GM23248 (cell line): ENCODE measurements at regions not wholly inside any gene's neighbourhood (a gene's known extent, or its start where the extent isn't known, plus 50 kb on each side); places are given as distances from the start of the nearest gene placed in this dataset.

ENCODE experiments used
- DNase-seq: peaks from one replicate; pipeline ENCODE4 v3.0.0-alpha.2; 2015
- H2AFZ ChIP-seq: fragments of 200-600 bp; sonication (generic); 2 replicates; pipeline ENCODE4 v1.6.1; 2016; ENCODE audit warnings: antibody characterized with exemption
- H3F3A ChIP-seq: fragments of 200-600 bp; sonication (generic); 2 replicates; pipeline ENCODE4 v1.6.1; 2016; ENCODE audit warnings: mild to moderate bottlenecking, antibody characterized with exemption, mixed run types; ENCODE audit not compliant: insufficient read depth
- H3K27ac ChIP-seq: fragments of 200-600 bp; sonication (generic); 2 replicates; pipeline ENCODE4 v1.5.1; 2016; ENCODE audit warnings: mild to moderate bottlenecking
- H3K27me3 ChIP-seq: fragments of 200-600 bp; sonication (generic); replicated peaks from 2 replicates; pipeline ENCODE4 v1.6.1; 2016; ENCODE audit warnings: mild to moderate bottlenecking; ENCODE audit not compliant: insufficient read depth
- H3K36me3 ChIP-seq: fragments of 200-600 bp; sonication (generic); 2 replicates; pipeline ENCODE4 v1.6.1; 2016; ENCODE audit warnings: low read depth, mild to moderate bottlenecking
- H3K4me1 ChIP-seq: fragments of 200-600 bp; sonication (generic); 2 replicates; pipeline ENCODE4 v1.6.1; 2016; ENCODE audit warnings: mild to moderate bottlenecking; ENCODE audit not compliant: insufficient read depth
- H3K4me2 ChIP-seq: fragments of 200-600 bp; sonication (generic); one replicate; pipeline ENCODE4 v1.6.1; 2016; ENCODE audit warnings: mild to moderate bottlenecking; ENCODE audit not compliant: unreplicated experiment
- H3K4me3 ChIP-seq: fragments of 200-600 bp; sonication (generic); 2 replicates; pipeline ENCODE4 v1.5.1; 2016; ENCODE audit warnings: mild to moderate bottlenecking
- H3K79me2 ChIP-seq: fragments of 200-600 bp; sonication (generic); 2 replicates; pipeline ENCODE4 v1.6.1; 2016; ENCODE audit warnings: mild to moderate bottlenecking; ENCODE audit not compliant: insufficient read depth
- H3K9ac ChIP-seq: fragments of 200-600 bp; sonication (generic); 2 replicates; pipeline ENCODE4 v1.6.1; 2016; ENCODE audit warnings: mild to moderate bottlenecking
- H3K9me2 ChIP-seq: fragments of 200-600 bp; sonication (generic); 2 replicates; pipeline ENCODE4 v1.6.1; 2016; ENCODE audit warnings: mixed run types, mild to moderate bottlenecking, moderate library complexity; ENCODE audit not compliant: insufficient read depth
- H3K9me3 ChIP-seq: fragments of 200-600 bp; sonication (generic); one replicate; pipeline ENCODE4 v1.6.1; 2017; ENCODE audit warnings: low read depth
- H4K20me1 ChIP-seq: fragments of 200-600 bp; sonication (generic); 2 replicates; pipeline ENCODE4 v1.6.0; 2016; ENCODE audit not compliant: insufficient read depth
- EZH2 ChIP-seq: fragments of 200-600 bp; sonication (generic); IDR thresholded peaks from 2 replicates; pipeline ENCODE4 v1.6.1; 2018; ENCODE audit warnings: antibody characterized with exemption, mild to moderate bottlenecking; ENCODE audit not compliant: insufficient read depth, poor library complexity, severe bottlenecking
- EZH2phosphoT487 ChIP-seq: fragments of 200-600 bp; sonication (generic); IDR thresholded peaks from 2 replicates; pipeline ENCODE4 v1.6.1; 2018; ENCODE audit warnings: antibody characterized with exemption, moderate library complexity, mild to moderate bottlenecking, low read depth; ENCODE audit not compliant: insufficient read depth
- WGBS, 2 experiments: methylation state at CpG; one replicate each; pipeline ENCODE4 v1.1.6; 2015 to 2017; ENCODE audit warnings: low lambda C conversion rate in 2 of 2, low coverage in 1 of 2; ENCODE audit errors: missing lambda C conversion rate in 2 of 2; 5-methylcytosine and 5-hydroxymethylcytosine counted together
- in situ Hi-C: fragments of 300-500 bp; cut with MboI; formaldehyde crosslinking; loops from 2 replicates; pipeline ENCODE4 v1.15.0; 2020

DNA sequence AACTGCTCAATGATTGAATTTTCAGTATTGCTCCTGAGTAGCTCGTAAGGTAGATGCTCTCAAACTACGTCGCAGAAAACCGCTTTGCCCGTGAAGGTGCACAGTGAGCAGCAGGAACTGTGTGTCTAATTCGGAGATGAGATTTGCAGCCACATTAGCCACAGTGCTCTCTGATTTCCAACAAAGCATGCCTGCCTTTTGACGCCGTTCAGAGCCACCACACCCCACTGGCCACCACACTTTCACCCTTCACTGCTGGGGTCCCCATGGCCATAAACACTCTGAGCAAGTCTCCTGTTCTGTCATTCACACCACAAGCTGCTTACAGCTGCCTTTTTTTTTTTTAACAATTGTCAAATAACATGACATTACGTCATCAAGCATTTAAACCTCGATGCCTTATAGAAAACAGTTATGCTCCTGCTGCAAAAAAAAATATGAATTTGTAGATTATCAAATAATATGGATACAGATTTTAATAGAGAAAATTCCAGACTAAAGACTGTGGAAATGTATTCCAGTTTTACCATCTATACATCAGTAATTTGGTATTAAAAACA lies 578.8 kb upstream of the PFKP start:
- Histone ChIP-seq H3K4me2 (no peak overlapping the region), H3K79me2 (no peaks in the 10 kb centered on the region), H3F3A (no peaks in the 10 kb centered on the region), H3K9me3 (no peaks in the 10 kb centered on the region), H3K27ac (no peak overlapping the region), H4K20me1 (no peaks in the 10 kb centered on the region), H3K27me3 (no peaks in the 10 kb centered on the region), H3K9ac (no peak overlapping the region), H3K4me1 (no peaks in the 10 kb centered on the region), H2AFZ (no peak overlapping the region), H3K4me3 (no peak overlapping the region), H3K9me2 (no peaks in the 10 kb centered on the region), H3K36me3 (no peaks in the 10 kb centered on the region)
- DNase-seq = no peak
- in situ Hi-C loops = no loop called here
- whole genome bisulfite sequencing, 2 experiments = 23 to 33% methylated on average over 10 of the region's 10 CpGs
- TF ChIP-seq EZH2 (no peak), EZH2phosphoT487 (no peak)

DNA sequence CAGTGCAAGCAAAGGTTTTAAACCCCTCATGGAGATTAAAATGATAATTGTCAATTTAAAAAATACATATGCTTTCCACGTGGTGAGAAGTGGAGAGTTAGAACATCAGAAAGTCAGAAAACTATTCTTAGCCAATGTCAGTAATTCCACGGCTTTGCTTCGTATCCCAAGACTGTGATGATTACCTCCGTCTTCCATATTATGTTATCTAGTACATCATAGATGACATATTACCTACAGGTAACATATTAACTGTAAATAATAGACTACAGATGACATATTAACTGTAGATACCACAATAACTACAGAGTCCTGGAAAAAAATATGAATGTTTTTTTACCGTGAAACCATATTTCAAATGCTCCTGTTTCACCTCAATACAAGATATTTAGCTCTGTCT lies 579.4 kb upstream of the PFKP start:
- no peaks in the 10 kb centered on the region for H4K20me1 ChIP-seq
- in situ Hi-C loops = no loop called here
- no peak for TF ChIP-seq EZH2phosphoT487
- TF ChIP-seq EZH2 = no peak
- H3K36me3 ChIP-seq = no peaks in the 10 kb centered on the region
- H3K9me2 ChIP-seq = no peaks in the 10 kb centered on the region
- H3K27ac ChIP-seq = no peak overlapping the region
- no peaks in the 10 kb centered on the region for H3K79me2 ChIP-seq
- no peaks in the 10 kb centered on the region for H3K4me1 ChIP-seq
- no peak overlapping the region for H3K4me3 ChIP-seq
- H3K9me3 ChIP-seq = no peaks in the 10 kb centered on the region
- no peak overlapping the region for H3K9ac ChIP-seq
- H2AFZ ChIP-seq = no peak overlapping the region
- H3F3A ChIP-seq = no peaks in the 10 kb centered on the region
- H3K27me3 ChIP-seq = no peaks in the 10 kb centered on the region
- WGBS, 2 experiments = 4 to 5% methylated on average over 5 of the region's 5 CpGs
- H3K4me2 ChIP-seq = no peak overlapping the region
- DNase-seq = no peak

DNA sequence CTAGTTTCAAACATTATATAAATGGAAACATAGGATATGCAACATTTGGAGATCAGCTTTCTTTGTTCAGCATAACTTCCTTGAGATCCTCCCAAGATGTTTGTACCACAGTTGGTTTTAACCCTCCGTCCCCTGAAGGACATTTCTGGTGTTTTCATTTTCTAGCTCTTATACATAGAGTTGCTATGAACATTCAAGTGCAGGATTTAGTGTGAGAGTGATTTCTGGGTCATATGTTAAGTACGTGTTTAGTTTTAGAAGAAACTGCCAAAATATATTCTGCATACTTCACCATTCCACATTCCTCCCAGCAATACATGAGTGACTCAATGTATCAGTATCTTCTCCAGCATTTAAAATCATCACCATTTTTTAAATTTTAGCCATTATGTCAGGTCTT lies 588.7 kb upstream of the PFKP start:
- Histone ChIP-seq H3K9ac (no peak overlapping the region), H3K4me1 (no peaks in the 10 kb centered on the region), H3K36me3 (no peaks in the 10 kb centered on the region), H3F3A (no peaks in the 10 kb centered on the region), H3K9me2 (no peaks in the 10 kb centered on the region), H3K4me2 (no peak overlapping the region), H3K79me2 (no peaks in the 10 kb centered on the region), H3K27me3 (no peaks in the 10 kb centered on the region), H3K9me3 (no peaks in the 10 kb centered on the region), H3K4me3 (no peak overlapping the region), H4K20me1 (no peaks in the 10 kb centered on the region), H3K27ac (no peak overlapping the region), H2AFZ (no peak overlapping the region)
- no peak for TF ChIP-seq EZH2
- in situ Hi-C loops = no loop called here
- no peak for DNase-seq
- 0% methylated on average over 2 of the region's 2 CpGs for WGBS, 2 experiments

DNA sequence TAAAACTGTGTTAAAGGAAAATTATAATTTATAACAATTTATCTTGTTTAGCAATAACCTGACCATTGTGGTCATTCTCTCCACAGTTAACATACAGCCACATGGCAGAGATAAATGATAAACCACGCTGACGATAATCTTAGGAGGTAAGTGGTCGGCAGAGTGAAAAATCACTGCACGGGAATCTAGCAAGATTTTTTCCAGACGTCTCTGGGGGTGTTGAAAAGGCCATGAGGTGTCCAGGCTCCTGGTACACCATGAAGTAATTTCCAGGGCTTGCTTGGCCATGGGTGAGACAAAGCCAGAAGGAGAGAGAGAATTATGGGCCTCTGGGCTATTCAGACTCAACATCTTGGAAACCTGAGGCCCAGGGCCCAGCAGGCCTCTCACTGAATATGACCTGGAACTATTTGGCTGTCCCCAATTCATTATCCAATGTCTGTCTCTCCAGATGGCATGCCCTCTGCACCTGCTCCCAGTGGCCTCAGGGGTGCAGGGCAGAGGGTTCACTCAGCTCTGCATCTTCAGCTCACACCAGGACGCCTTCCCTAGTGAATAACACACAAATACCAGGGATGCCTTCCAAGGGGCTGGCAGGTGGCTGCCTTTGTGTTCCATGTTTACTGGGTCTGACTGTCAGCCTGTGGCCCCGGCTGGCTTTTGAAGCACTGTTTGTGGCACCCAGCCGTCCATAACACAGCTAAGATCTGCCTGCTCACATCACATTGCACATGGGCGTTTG lies 590.4 kb upstream of the PFKP start:
- 26% methylated on average over 9 of the region's 9 CpGs for WGBS, 2 experiments
- no peak overlapping the region for H3K4me2 ChIP-seq
- H2AFZ ChIP-seq = no peak overlapping the region
- H3K4me1 ChIP-seq = no peaks in the 10 kb centered on the region
- H3K27me3 ChIP-seq = no peaks in the 10 kb centered on the region
- H3F3A ChIP-seq = no peaks in the 10 kb centered on the region
- H3K9me2 ChIP-seq = no peaks in the 10 kb centered on the region
- no peak overlapping the region for H3K4me3 ChIP-seq
- TF ChIP-seq EZH2 (no peak), EZH2phosphoT487 (no peak)
- no peaks in the 10 kb centered on the region for H3K9me3 ChIP-seq
- H3K9ac ChIP-seq = no peak overlapping the region
- in situ Hi-C loops = no loop called here
- H3K27ac ChIP-seq = no peak overlapping the region
- H3K79me2 ChIP-seq = no peaks in the 10 kb centered on the region
- H4K20me1 ChIP-seq = no peaks in the 10 kb centered on the region
- no peaks in the 10 kb centered on the region for H3K36me3 ChIP-seq
- no peak for DNase-seq
